ENCODE measurements at regions not wholly inside any gene's neighbourhood (a gene's known extent, or its start where the extent isn't known, plus 50 kb on each side); places are given as distances from the start of the nearest gene placed in this dataset.
A peak's percentile ranks its signal among the peaks of the same experiment; 100 is the strongest.
"Not testable (repeated sequence)": the region's sequence is repeated elsewhere in the genome, so short reads cannot be mapped to it uniquely, and the experiment has no call there.

DNA sequence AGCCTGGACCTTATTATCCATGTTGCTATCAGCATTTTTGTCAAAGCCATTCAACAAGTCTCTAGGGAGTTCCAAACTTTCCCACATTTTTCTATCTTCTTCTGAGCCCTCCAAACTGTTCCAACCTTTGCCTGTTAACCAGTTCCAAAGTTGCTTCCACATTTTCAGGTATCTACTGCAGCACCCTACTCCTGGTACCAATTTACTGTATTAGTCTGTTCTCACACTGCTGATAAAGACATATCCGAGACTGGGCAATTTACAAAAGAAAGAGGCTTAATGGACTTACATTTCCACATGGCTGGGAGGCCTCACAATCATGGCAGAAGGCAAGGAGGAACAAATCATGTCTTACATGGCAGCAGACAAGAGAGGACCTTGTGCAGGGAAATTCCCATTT, 416.2 kb downstream of the LRRC70 start:
- not testable (repeated sequence) for FAIRE-seq; DNase-seq (ENCODE audit: low spot score)

- DNase-seq (ENCODE audit: low spot score), result no peak
- no peak for FAIRE-seq
These were observed 407.1 kb downstream of the LRRC70 start for GRCh38 chr5:62985749-62986148.

GRCh38 chr5:62982348-62982747, 403.7 kb downstream of the LRRC70 start:
- FAIRE-seq, result no peak
- DNase-seq (ENCODE audit: low spot score), result no peak

GRCh38 chr5:62980884-62981283, 402.3 kb downstream of the LRRC70 start:
- DNase-seq (ENCODE audit: low spot score) (no peak), FAIRE-seq (no peak)

DNA sequence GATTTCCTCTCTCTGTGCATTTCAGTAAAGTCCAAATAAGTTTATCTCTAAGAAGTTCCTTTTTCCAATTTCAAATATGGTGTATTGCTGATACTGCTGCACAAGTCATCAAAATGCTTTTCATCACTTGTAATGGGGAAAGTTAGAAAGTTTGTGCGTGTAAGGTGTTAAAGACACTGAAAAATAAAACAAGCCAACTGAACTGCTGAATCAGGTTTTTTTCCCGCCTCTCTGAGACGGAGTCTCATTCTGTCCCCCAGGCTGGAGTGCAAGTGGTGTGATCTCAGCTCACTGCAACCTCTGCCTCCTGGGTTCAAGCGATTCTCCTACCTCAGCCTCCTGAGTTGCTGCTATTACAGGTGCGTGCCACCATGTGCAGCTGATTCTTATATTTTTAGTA, 400.9 kb downstream of the LRRC70 start:
- no peak for DNase-seq (ENCODE audit: low spot score)
- FAIRE-seq, result no peak

DNA sequence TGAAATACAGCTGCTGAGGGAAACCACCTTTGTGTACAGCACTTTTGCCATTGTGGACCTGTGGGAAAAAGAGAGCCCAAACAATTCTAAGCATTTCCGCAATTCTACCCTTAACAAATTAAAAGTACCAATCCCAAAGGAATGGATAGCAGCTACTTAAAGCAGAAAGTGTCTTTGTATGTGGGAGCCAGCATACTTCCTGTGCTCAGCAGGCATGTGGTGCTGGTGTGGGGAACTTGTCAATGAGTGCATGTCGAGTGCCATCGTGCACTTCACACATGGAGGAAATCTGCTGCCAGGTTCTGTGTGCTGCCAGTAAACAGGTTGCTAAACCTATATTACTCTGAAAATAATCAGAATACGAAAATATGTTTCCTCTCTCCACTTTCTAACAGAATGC, 399.0 kb downstream of the LRRC70 start:
- no peak for DNase-seq (ENCODE audit: low spot score)
- FAIRE-seq, result no peak

- FAIRE-seq, result no peak
- DNase-seq (ENCODE audit: low spot score), result no peak
These were observed 396.0 kb downstream of the LRRC70 start for GRCh38 chr5:62974623-62975022.

- DNase-seq (ENCODE audit: low spot score), result peak; percentile 78
- peak; percentile 56 for FAIRE-seq
These were observed 390.9 kb downstream of the LRRC70 start for GRCh38 chr5:62969409-62970120.

- DNase-seq (ENCODE audit: low spot score), result no peak
- FAIRE-seq, result no peak
These were observed 385.8 kb downstream of the LRRC70 start for GRCh38 chr5:62964428-62964827.

DNA sequence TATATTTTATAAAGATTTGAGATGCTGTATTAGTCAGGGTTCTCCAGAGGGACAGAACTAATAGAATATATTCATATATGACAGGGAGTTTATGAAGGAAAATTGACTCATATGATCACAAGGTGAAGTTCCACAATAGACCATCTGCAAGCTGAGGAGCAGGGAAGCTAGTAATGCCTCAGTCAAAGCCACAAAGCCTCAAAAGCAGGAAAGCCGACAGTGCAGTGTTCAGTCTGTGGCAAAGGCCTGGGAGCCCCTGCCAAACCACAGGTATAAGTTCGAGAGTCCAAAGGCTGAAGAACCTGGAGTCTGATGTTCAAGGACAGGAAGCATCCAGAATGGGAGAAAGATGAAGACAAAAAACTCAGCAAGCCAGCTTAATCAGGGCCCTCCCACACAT, 382.2 kb downstream of the LRRC70 start:
- DNase-seq (ENCODE audit: low spot score) (no peak), FAIRE-seq (no peak)

- FAIRE-seq (no peak), DNase-seq (ENCODE audit: low spot score) (no peak)
These were observed 378.0 kb downstream of the LRRC70 start for GRCh38 chr5:62956597-62956996.

- DNase-seq (ENCODE audit: low spot score) (no peak), FAIRE-seq (no peak)
These were observed 376.0 kb downstream of the LRRC70 start for GRCh38 chr5:62954578-62954977.

DNA sequence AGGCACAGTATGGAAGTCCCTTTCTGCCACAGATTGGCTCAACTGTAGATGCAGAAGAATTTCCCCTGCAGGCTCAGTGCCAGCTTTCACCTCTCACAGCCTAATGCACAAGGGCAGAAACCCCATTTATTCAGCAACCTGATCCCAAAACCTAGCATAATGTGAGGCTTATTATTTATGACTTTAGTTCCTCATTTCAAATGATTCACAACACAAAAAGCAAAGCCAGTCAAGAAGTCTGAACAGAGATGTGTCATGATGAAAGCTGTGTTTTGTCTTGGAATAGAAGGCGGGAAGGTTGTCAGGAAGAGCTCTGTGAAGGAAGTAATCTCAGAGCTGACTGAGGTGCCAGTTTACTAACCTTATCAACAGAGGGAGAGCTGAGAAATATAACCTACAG, 369.7 kb downstream of the LRRC70 start:
- DNase-seq (ENCODE audit: low spot score) (no peak), FAIRE-seq (no peak)

GRCh38 chr5:62942384-62942783, 363.8 kb downstream of the LRRC70 start:
- no peak for FAIRE-seq

GRCh38 chr5:62938927-62939326, 360.3 kb downstream of the LRRC70 start:
- DNase-seq (ENCODE audit: low spot score), result peak; percentile 16
- FAIRE-seq, result no peak

More at GRCh38 chr5:62942384-62942783, 363.8 kb downstream of the LRRC70 start:
- DNase-seq (ENCODE audit: low spot score), result no peak

GRCh38 chr5:62937661-62938558, 359.3 kb downstream of the LRRC70 start:
- FAIRE-seq, result peak; percentile 79

DNA sequence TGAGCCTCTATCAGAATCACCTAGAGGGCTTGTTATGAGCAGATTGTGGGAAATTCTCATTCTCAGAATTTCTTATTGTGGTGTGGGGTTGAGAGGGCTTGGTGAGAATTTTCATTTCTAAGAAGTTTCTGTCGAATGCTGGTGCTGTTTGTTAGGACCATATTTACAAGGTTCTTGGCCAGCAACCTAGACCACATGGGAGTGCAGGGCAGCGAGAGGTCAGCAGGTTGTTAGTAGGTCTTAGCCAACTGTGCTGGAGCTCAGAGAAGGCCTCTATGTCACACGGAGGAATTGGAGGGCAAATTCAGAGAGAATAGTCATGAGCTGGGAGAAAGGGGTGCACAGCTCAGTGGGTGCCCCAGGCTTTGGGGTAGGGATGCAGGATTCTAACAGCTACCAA, 357.0 kb downstream of the LRRC70 start:
- no peak for FAIRE-seq
- DNase-seq (ENCODE audit: low spot score), result no peak

More at GRCh38 chr5:62937661-62938558, 359.3 kb downstream of the LRRC70 start:
- DNase-seq (ENCODE audit: low spot score), result peak; percentile 74

DNA sequence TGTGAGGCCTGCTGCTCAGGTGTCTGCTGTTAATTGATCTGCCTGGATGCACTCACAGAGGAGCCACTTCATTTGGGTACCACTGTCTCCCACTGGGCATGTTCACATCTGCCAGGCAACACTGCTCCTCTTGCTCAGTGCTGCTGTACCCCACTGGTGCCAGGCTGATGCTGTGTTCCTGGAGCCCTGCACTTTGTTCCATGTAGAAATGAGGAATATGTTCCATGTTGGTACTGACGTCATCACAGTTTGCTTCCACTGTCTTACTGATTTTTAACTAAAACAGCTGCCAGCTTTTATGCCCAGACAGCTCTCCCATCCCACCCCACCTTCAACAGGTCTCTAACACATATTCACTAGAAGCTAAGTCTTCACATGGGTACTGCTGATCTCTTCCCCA, 355.7 kb downstream of the LRRC70 start:
- DNase-seq (ENCODE audit: low spot score) (no peak), FAIRE-seq (no peak)

DNA sequence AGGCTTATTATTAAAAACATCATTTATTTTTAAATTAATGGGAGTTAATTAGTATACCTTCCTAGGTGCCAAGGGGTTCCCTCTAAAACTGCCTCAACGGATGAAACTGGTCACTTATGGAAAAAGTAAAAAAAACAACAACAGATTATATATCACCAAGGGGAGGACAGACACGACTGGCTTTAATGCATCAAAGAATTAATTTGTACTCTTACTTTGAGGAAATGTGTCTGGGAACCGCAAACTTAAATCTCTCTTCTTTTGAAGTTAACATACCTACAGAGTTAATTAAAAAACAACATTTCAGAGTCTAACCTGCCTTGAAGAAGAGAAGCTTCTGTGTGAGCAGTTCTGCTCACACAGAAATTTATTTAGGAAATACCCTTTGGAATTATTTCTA, 354.6 kb downstream of the LRRC70 start:
- DNase-seq (ENCODE audit: low spot score) (no peak), FAIRE-seq (no peak)

GRCh38 chr5:62931153-62931950, 352.7 kb downstream of the LRRC70 start:
- FAIRE-seq (no peak), DNase-seq (ENCODE audit: low spot score) (peak; percentile 48)

- FAIRE-seq (no peak), DNase-seq (ENCODE audit: low spot score) (peak; percentile 38)
These were observed 343.6 kb downstream of the LRRC70 start for GRCh38 chr5:62922191-62922590.

DNA sequence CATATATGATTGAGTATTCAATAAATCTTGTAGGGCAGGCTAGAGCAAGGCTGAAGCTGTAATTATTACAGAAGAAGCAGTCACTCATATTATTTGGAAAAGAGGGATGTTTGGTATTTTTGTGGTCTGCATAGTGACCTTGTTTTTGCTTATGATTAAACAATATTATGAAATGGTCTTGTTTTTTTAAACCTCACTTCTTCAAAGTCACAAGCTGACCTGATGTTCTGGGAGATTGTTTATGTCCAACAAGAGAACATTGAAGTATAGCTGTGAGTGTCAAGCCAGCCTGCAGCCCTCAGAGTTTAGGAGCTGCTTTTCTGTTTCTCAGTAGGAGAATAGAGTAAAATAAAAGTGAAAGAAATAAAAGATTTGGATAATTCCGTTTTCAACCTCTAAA, 342.2 kb downstream of the LRRC70 start:
- no peak for FAIRE-seq

More for the DNA sequence above, 342.2 kb downstream of the LRRC70 start:
- no peak for DNase-seq (ENCODE audit: low spot score)
